ENCODE measurements at regions not wholly inside any gene's neighbourhood (a gene's known extent, or its start where the extent isn't known, plus 50 kb on each side); places are given as distances from the start of the nearest gene placed in this dataset.

- no peak for DNase-seq
Measured at GRCh38 chr14:61129168-61129745, 148.2 kb downstream of the SLC38A6 start.

GRCh38 chr14:61128382-61129167 is 147.5 kb downstream of the SLC38A6 start:
- DNase-seq: no peak

GRCh38 chr14:61126603-61127498 is 145.8 kb downstream of the SLC38A6 start:
- no peak for DNase-seq

GRCh38 chr14:61125867-61126572 is 145.0 kb downstream of the SLC38A6 start:
- DNase-seq: peak; percentile 72

- peak; percentile 43 for DNase-seq
Measured at GRCh38 chr14:61125041-61125866, 144.2 kb downstream of the SLC38A6 start.

- DNase-seq: no peak
Measured at GRCh38 chr14:61122862-61123261, 141.8 kb downstream of the SLC38A6 start.

GRCh38 chr14:61121355-61121787 is 140.3 kb downstream of the SLC38A6 start:
- no peak for DNase-seq

- no peak for DNase-seq
Measured at GRCh38 chr14:61120576-61120975, 139.5 kb downstream of the SLC38A6 start.

GRCh38 chr14:61119006-61119405 is 138.0 kb downstream of the SLC38A6 start:
- no peak for DNase-seq

- no peak for DNase-seq
Measured at GRCh38 chr14:61116369-61116768, 135.3 kb downstream of the SLC38A6 start.

- no peak for DNase-seq
Measured at GRCh38 chr14:61113561-61114225, 132.6 kb downstream of the SLC38A6 start.

- no peak for DNase-seq
Measured at GRCh38 chr14:61112506-61112905, 131.5 kb downstream of the SLC38A6 start.

GRCh38 chr14:61111731-61112130 is 130.7 kb downstream of the SLC38A6 start:
- DNase-seq: no peak

GRCh38 chr14:61111209-61111665 is 130.2 kb downstream of the SLC38A6 start:
- DNase-seq: peak; percentile 66

- peak; percentile 62 for DNase-seq
Measured at GRCh38 chr14:61110316-61111082, 129.5 kb downstream of the SLC38A6 start.

- peak; percentile 44 for DNase-seq
Measured at GRCh38 chr14:61109288-61109687, 128.2 kb downstream of the SLC38A6 start.

- DNase-seq: no peak
Measured at GRCh38 chr14:61108496-61109141, 127.6 kb downstream of the SLC38A6 start.

- peak; percentile 36 for DNase-seq
Measured at GRCh38 chr14:61107869-61108493, 126.9 kb downstream of the SLC38A6 start.

- peak; percentile 86 for DNase-seq
Measured at GRCh38 chr14:61106959-61107641, 126.1 kb downstream of the SLC38A6 start.

All from right hindlimb (tissue), 1 donor.